Muscle layer of colon (tissue), 2 donors: ENCODE measurements at regions not wholly inside any gene's neighbourhood (a gene's known extent, or its start where the extent isn't known, plus 50 kb on each side); places are given as distances from the start of the nearest gene placed in this dataset.

ENCODE experiments used
- H3K27ac ChIP-seq: one replicate; pipeline ENCODE4 v1.7.0; 2013; ENCODE audit warnings: low read depth, mild to moderate bottlenecking, low read length, moderate library complexity
- H3K27me3 ChIP-seq, 2 donors: one replicate each; pipeline ENCODE4 v1.7.0; 2013; ENCODE audit warnings: low read length in 2 of 2, mild to moderate bottlenecking in 2 of 2; ENCODE audit not compliant: insufficient read depth in 2 of 2, control insufficient read depth in 1 of 2
- H3K36me3 ChIP-seq: one replicate; pipeline ENCODE4 v1.7.0; 2013; ENCODE audit warnings: mild to moderate bottlenecking, low read length; ENCODE audit not compliant: insufficient read depth
- H3K4me1 ChIP-seq: one replicate; pipeline ENCODE4 v1.7.0; 2013; ENCODE audit warnings: mild to moderate bottlenecking, low read length; ENCODE audit not compliant: insufficient read depth
- H3K4me3 ChIP-seq, 2 donors: one replicate each; pipeline ENCODE4 v1.7.0; 2013; ENCODE audit warnings: low read length in 2 of 2, low read depth in 1 of 2, mild to moderate bottlenecking in 1 of 2, moderate library complexity in 1 of 2
- H3K9ac ChIP-seq: one replicate; pipeline ENCODE4 v1.7.0; 2013; ENCODE audit warnings: low read length
- H3K9me3 ChIP-seq: one replicate; pipeline ENCODE4 v1.7.0; 2013; ENCODE audit warnings: mild to moderate bottlenecking, low read length
- donor health status: abdominal sarcoma.
- donor health status: Adenocarcinoma of cecum.

- Histone ChIP-seq H3K36me3 (no peaks in the 10 kb centered on the region), H3K4me3 (no peak overlapping the region), H3K9ac (no peak overlapping the region), H3K4me1 (peaks cover 3% of the 10 kb centered on the region), H3K9me3 (no peaks in the 10 kb centered on the region), H3K27ac (no peak overlapping the region), H3K27me3 (no peaks in the 10 kb centered on the region)
Measured at GRCh38 chr6:14738933-14739332, 506.9 kb upstream of the JARID2 start.

DNA sequence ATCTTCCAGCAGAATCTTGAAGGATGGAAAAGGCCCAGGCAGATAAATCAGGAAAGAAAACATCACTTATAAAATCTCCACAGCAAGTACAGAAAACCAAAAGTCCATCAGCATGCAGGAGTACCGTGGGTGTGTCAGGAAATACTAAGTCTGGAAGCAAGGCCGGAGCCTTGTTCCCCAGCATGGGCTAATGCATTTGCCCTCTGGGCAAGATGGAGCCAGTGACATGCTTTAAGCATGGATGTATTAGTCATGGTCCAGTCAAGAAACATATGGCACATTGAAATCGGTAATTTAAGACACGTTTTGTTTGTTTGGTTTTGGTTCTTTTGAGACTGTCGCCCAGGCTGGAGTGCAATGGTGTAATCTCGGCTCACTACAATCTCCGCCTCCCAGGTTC, 506.0 kb upstream of the JARID2 start:
- Histone ChIP-seq H3K27ac (no peak overlapping the region), H3K4me1 (no peaks in the 10 kb centered on the region), H3K9ac (no peak overlapping the region), H3K36me3 (no peaks in the 10 kb centered on the region), H3K9me3 (no peaks in the 10 kb centered on the region), H3K27me3 (no peaks in the 10 kb centered on the region), H3K4me3 (no peak overlapping the region)

- H3K27me3 ChIP-seq: no peaks in the 10 kb centered on the region
- no peaks in the 10 kb centered on the region for H3K9me3 ChIP-seq
- H3K4me1 ChIP-seq: no peaks in the 10 kb centered on the region
- no peak overlapping the region for H3K27ac ChIP-seq
- H3K4me3 ChIP-seq: no peak overlapping the region
- no peaks in the 10 kb centered on the region for H3K36me3 ChIP-seq
- no peak overlapping the region for H3K9ac ChIP-seq
Measured at GRCh38 chr6:14742171-14742570, 503.7 kb upstream of the JARID2 start.

DNA sequence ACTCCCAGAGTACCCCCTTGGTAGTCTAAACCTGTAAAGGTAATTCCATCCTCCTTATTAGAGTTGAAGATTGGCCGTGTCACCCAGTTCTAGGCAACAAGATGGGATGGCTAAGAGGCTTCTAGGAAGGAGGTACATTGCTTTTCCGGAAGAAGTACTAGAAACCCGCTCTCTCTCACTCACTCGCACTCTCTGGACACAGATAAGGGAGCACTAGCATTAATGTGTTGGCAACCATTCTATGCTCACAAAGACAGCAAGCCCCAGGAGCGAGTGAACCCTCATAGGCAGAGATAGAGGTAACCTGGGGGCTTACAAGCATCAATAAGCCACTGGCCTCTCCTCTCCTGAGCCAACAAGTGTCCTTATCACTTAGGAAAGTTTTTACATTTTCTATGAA, 503.2 kb upstream of the JARID2 start:
- Histone ChIP-seq H3K4me3 (no peak overlapping the region), H3K36me3 (no peaks in the 10 kb centered on the region), H3K27ac (no peak overlapping the region), H3K9ac (no peak overlapping the region), H3K4me1 (no peaks in the 10 kb centered on the region), H3K27me3 (no peaks in the 10 kb centered on the region), H3K9me3 (no peaks in the 10 kb centered on the region)

DNA sequence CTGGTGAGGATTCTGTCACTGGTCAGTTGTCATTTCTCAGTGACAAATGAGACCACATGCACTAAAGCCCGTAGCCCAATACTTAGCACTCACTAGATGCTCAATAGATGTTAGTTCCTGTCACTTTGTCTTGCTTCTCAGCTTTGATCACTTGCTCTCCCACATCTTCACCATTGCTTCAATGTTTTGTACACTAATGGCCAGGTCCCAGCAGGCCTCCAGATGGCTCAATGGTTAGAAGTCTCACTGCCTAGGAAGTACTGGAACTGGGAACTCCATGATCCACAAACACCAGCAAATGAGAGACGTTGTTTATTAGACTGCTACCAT, 502.8 kb upstream of the JARID2 start:
- no peaks in the 10 kb centered on the region for H3K4me1 ChIP-seq
- no peaks in the 10 kb centered on the region for H3K27me3 ChIP-seq
- no peak overlapping the region for H3K27ac ChIP-seq
- H3K36me3 ChIP-seq: no peaks in the 10 kb centered on the region
- no peaks in the 10 kb centered on the region for H3K9me3 ChIP-seq
- no peak overlapping the region for H3K9ac ChIP-seq
- H3K4me3 ChIP-seq: no peak overlapping the region

DNA sequence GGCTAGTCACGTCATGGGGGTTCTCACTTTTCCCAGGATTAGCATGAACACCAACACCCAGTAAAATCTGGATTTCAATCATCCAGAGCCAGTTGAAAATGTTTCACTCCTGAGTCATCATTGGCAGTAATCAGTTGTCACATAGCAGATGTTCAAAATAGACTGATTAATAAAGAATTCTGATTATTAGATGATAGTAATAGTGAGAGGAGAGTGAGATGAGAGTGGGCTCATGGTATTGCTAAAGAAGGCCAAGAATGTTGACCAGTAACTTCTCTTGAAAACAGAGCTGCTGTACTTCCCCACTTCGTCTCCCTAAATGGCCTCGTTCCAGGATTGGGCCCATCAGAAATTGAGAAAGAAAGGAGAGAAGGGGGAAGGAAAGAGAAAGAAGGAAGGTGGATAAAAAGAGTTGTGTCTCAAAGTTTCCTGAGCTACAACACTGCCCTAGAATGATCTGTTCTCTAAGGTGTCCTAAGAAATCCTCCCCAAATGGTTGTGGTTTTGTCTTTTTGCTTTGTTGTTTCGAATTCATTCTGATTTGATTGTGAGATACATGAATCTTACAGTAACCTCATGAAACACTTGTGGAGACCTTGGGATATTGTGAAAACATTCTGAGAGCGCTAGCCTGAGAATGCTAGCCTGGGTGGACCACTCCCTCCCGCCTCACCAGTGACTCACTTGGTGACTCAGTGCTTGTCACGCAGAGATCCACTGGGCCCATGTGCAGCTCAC, 502.2 kb upstream of the JARID2 start:
- no peak overlapping the region for H3K4me3 ChIP-seq
- H3K27ac ChIP-seq: no peak overlapping the region
- no peak overlapping the region for H3K9ac ChIP-seq
- H3K27me3 ChIP-seq: no peaks in the 10 kb centered on the region
- no peaks in the 10 kb centered on the region for H3K4me1 ChIP-seq
- H3K36me3 ChIP-seq: no peaks in the 10 kb centered on the region
- no peaks in the 10 kb centered on the region for H3K9me3 ChIP-seq

DNA sequence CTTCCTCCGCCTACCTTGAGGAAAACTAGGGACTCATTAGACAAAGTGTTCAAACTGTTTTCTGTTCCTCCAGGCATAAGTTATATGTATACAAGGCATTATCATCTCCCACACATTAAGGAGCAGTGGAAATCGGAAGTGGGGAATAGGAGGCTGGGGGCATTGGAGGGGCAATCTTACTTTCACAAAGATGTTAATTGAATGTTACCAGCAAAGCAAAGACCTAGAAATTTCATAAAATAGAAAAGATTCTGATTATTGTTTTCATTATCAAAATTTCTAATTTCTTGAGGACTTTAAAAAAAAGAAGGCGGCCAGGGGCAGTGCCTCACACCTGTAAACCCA, 501.7 kb upstream of the JARID2 start:
- Histone ChIP-seq H3K36me3 (no peaks in the 10 kb centered on the region), H3K27me3 (no peaks in the 10 kb centered on the region), H3K9me3 (no peaks in the 10 kb centered on the region), H3K4me3 (no peak overlapping the region), H3K4me1 (no peaks in the 10 kb centered on the region), H3K27ac (no peak overlapping the region), H3K9ac (no peak overlapping the region)

GRCh38 chr6:14746139-14746837, 499.6 kb upstream of the JARID2 start:
- Histone ChIP-seq H3K9me3 (no peaks in the 10 kb centered on the region), H3K27me3 (no peaks in the 10 kb centered on the region), H3K9ac (no peak overlapping the region), H3K36me3 (no peaks in the 10 kb centered on the region), H3K4me1 (no peaks in the 10 kb centered on the region), H3K4me3 (no peak overlapping the region), H3K27ac (no peak overlapping the region)

GRCh38 chr6:14747881-14748520, 497.9 kb upstream of the JARID2 start:
- Histone ChIP-seq H3K9me3 (no peaks in the 10 kb centered on the region), H3K27ac (no peak overlapping the region), H3K27me3 (no peaks in the 10 kb centered on the region), H3K4me3 (no peak overlapping the region), H3K36me3 (no peaks in the 10 kb centered on the region), H3K4me1 (no peaks in the 10 kb centered on the region), H3K9ac (no peak overlapping the region)

DNA sequence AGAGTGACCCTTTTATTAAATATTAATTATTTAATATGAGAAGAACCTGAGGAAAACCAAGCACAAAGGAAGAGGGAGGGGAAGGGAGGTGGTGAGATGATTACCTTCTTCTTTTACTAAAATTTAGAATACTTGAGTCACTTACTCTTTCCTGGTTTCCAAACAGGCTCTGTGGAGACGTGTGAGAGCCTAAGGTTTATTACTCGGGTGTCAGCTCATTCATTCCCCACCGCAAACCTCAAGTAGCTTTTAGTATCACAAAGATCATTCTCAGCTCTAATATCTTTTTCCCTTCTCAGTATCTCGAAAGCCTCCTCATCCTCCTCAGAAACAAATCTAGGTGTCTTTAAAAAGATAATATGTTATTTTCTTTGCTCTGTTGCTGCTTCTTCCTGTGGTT, 497.2 kb upstream of the JARID2 start:
- Histone ChIP-seq H3K9ac (no peak overlapping the region), H3K9me3 (no peaks in the 10 kb centered on the region), H3K27me3 (no peaks in the 10 kb centered on the region), H3K4me1 (no peaks in the 10 kb centered on the region), H3K4me3 (no peak overlapping the region), H3K27ac (no peak overlapping the region), H3K36me3 (no peaks in the 10 kb centered on the region)

DNA sequence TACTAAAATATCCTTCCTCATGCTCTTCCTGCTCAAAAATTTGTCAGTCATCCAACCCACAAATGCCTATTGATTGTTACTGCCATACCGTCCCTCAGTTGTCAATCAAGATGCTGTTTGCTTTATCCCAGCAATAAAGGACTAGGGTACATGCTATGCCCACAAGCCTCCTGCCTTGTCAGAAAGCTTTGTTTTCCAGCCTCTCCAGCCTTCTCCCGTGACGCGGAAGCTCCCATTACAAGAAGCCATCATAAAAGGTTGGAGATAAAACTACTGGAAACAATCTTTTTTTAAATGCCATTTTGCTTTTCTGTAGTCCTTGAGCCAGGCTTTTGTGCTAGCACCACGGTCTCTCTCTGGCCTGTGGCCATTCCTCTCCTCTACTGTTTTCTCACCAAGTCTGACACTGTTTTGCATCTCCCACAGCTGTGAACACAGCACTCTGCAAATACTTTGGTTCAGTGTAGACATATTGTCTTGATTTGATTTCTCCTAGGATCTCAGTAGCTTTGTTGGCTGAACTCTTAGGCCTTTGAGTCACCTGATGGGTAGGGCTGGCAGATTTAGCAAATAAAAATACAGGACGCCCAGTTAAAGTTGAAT, 495.7 kb upstream of the JARID2 start:
- H3K27ac ChIP-seq: no peak overlapping the region
- no peaks in the 10 kb centered on the region for H3K36me3 ChIP-seq
- no peak overlapping the region for H3K4me3 ChIP-seq
- H3K27me3 ChIP-seq: no peaks in the 10 kb centered on the region
- H3K9ac ChIP-seq: no peak overlapping the region
- H3K9me3 ChIP-seq: no peaks in the 10 kb centered on the region
- H3K4me1 ChIP-seq: no peaks in the 10 kb centered on the region
